ENCODE measurements at regions not wholly inside any gene's neighbourhood (a gene's known extent, or its start where the extent isn't known, plus 50 kb on each side); places are given as distances from the start of the nearest gene placed in this dataset.

GRCh38 chr3:78003090-78003489 is 963.2 kb downstream of the ROBO2 start:
- Histone ChIP-seq H4K20me1 (ENCODE audit: control insufficient read depth, insufficient read depth, insufficient read length) (no peaks in the 10 kb centered on the region), H2BK15ac (ENCODE audit: low read depth, low read length) (no peak overlapping the region), H2AFZ (ENCODE audit: low read length) (no peak overlapping the region), H4K8ac (replicated peaks; ENCODE audit: insufficient read length, low read depth, low read length) (no peak overlapping the region), H4K91ac (ENCODE audit: insufficient read length, low read depth, low read length) (no peak overlapping the region), H3K79me2 (ENCODE audit: insufficient read depth, low read length) (no peaks in the 10 kb centered on the region), H4K5ac (ENCODE audit: insufficient read length, low read depth, low read length) (no peak overlapping the region), H2BK5ac (ENCODE audit: insufficient read length, low read length) (no peak overlapping the region), H2BK120ac (ENCODE audit: low read depth, low read length, poor library complexity, severe bottlenecking) (no peak overlapping the region), H3K4ac (ENCODE audit: low read depth, low read length) (no peak overlapping the region), H2AK5ac (ENCODE audit: insufficient read length, low read length) (no peak overlapping the region), H3K27me3 (ENCODE audit: insufficient read depth, low read length) (no peaks in the 10 kb centered on the region), H3K9ac (ENCODE audit: extremely low read depth, insufficient read length, low read length) (no peak overlapping the region), H3K27ac (ENCODE audit: insufficient read length, low read depth, low read length) (no peak overlapping the region), H3K18ac (ENCODE audit: insufficient read length, low read depth, low read length) (no peak overlapping the region), H3K56ac (ENCODE audit: insufficient read length, low read depth, low read length) (no peak overlapping the region), H2BK20ac (ENCODE audit: low read depth, low read length, poor library complexity, severe bottlenecking) (no peak overlapping the region), H3K23ac (ENCODE audit: insufficient read length, low read depth, low read length) (no peak overlapping the region), H3K4me2 (ENCODE audit: insufficient read depth, insufficient read length, low read length) (no peak overlapping the region), H3K4me1 (ENCODE audit: insufficient read depth, low read length) (no peaks in the 10 kb centered on the region), H2BK12ac (ENCODE audit: insufficient read length, low read depth, low read length) (no peak overlapping the region), H3K23me2 (ENCODE audit: insufficient read length, low read depth, low read length, poor library complexity, severe bottlenecking) (no peaks in the 10 kb centered on the region), H3K79me1 (ENCODE audit: insufficient read depth, low read depth, low read length, poor library complexity, severe bottlenecking) (no peaks in the 10 kb centered on the region), H3K9me3 (ENCODE audit: control insufficient read depth, low read depth, low read length) (no peaks in the 10 kb centered on the region), H3T11ph (ENCODE audit: low read length) (no peak overlapping the region), H3K14ac (ENCODE audit: insufficient read depth, low read length) (no peak overlapping the region; the same call in 1 of the 2 replicates)
- no peaks in the 10 kb centered on the region for H3K27me3 Mint-ChIP-seq (ENCODE audit: low read depth)
- DNase-seq = no peak
- TF ChIP-seq CTCF (conservative IDR thresholded peaks at IDR 0.05) = no peak
- no peaks in the 10 kb centered on the region for H3K4me1 Mint-ChIP-seq
- H3K36me3 Mint-ChIP-seq (ENCODE audit: insufficient read depth in 1 of 3, low read depth in 3 of 3) = peaks cover 0 to 14% (median 0%) of the 10 kb centered on the region in 3 experiments; a peak in 4 of 7 replicates
- no peak overlapping the region for H3K4me3 Mint-ChIP-seq
- peak overlapping the region in 1 of 3 experiments; percentile 80; a peak in 1 of 7 replicates for H3K27ac Mint-ChIP-seq
- H3K9me3 Mint-ChIP-seq = peaks cover 4 to 6% of the 10 kb centered on the region in 2 experiments; a peak in 4 of 5 replicates
- no CpG with 5 or more reads among the region's 4 CpGs for WGBS (ENCODE audit: extremely low coverage, insufficient read length, low lambda C conversion rate)
